ENCODE measurements at regions not wholly inside any gene's neighbourhood (a gene's known extent, or its start where the extent isn't known, plus 50 kb on each side); places are given as distances from the start of the nearest gene placed in this dataset.

DNA sequence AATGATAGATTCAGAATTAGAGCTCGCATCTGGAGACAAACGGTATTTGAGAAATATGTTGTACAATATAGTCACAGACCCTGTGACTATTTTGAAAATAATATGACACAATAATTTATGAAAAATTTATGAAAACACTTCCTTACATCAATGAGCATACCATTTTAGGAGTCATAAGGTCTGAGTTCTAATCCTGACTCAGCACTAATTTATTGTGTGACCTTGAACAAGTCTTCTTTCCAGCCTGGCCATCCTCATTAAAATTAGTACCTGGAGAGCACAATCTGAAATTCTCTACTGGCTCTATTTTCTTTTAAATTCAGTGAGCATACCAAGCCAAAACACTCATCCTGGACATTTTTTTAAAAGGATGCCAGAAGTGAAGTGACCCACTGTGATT, 622.3 kb downstream of the SMARCA1 start:
- Histone ChIP-seq H3K27ac (ENCODE audit: low read depth, low read length) (no peak overlapping the region), H3K36me3 (ENCODE audit: insufficient read depth, low read length) (no peaks in the 10 kb centered on the region), H3K4me3 (ENCODE audit: low read length) (no peak overlapping the region), H3K4me1 (ENCODE audit: insufficient read depth, low read length) (no peaks in the 10 kb centered on the region), H3K27me3 (ENCODE audit: insufficient read depth, low read length, poor library complexity, severe bottlenecking) (no peaks in the 10 kb centered on the region), H3K9me3 (ENCODE audit: low read length) (no peaks in the 10 kb centered on the region)
- no peaks in the 10 kb centered on the region for H3K9me3 Mint-ChIP-seq
- H3K27ac Mint-ChIP-seq: no peak overlapping the region
- H3K36me3 Mint-ChIP-seq: no peaks in the 10 kb centered on the region
- no peak for DNase-seq
- H3K27me3 Mint-ChIP-seq: peaks cover 0 to 2% of the 10 kb centered on the region in 2 donors
- no peak overlapping the region for H3K4me3 Mint-ChIP-seq
- H3K4me1 Mint-ChIP-seq: no peaks in the 10 kb centered on the region
- POLR2A ChIA-PET: no interaction called here
- CTCF ChIA-PET: no interaction called here

DNA sequence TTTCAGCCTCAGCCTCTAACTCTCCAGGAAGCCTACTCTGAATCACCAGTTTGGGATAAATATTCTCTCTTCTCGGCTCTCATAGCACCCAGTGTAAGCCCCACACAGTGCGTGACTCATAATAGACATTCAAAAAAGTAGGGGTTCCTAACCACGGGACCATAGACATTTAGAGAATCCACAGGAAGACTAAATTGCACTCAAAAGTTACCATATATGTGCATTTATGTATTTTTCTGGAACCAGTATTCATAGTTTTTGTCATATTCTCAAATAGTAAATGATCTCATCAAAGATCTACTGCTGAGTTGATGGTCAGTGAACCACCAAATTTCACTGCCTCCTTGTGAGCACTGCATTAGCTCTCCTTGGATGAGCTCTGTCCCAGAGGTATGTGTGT, 625.7 kb downstream of the SMARCA1 start:
- Histone ChIP-seq H3K4me3 (ENCODE audit: low read length) (no peak overlapping the region), H3K36me3 (ENCODE audit: insufficient read depth, low read length) (no peaks in the 10 kb centered on the region), H3K4me1 (ENCODE audit: insufficient read depth, low read length) (no peaks in the 10 kb centered on the region), H3K27me3 (ENCODE audit: insufficient read depth, low read length, poor library complexity, severe bottlenecking) (no peaks in the 10 kb centered on the region), H3K9me3 (ENCODE audit: low read length) (no peaks in the 10 kb centered on the region), H3K27ac (ENCODE audit: low read depth, low read length) (no peak overlapping the region)
- no peaks in the 10 kb centered on the region for H3K4me1 Mint-ChIP-seq
- ChIA-PET CTCF (no interaction called here), POLR2A (no interaction called here)
- no peaks in the 10 kb centered on the region for H3K27me3 Mint-ChIP-seq
- no peak overlapping the region for H3K4me3 Mint-ChIP-seq
- no peaks in the 10 kb centered on the region for H3K9me3 Mint-ChIP-seq
- DNase-seq: no peak
- no peaks in the 10 kb centered on the region for H3K36me3 Mint-ChIP-seq
- H3K27ac Mint-ChIP-seq: no peak overlapping the region

DNA sequence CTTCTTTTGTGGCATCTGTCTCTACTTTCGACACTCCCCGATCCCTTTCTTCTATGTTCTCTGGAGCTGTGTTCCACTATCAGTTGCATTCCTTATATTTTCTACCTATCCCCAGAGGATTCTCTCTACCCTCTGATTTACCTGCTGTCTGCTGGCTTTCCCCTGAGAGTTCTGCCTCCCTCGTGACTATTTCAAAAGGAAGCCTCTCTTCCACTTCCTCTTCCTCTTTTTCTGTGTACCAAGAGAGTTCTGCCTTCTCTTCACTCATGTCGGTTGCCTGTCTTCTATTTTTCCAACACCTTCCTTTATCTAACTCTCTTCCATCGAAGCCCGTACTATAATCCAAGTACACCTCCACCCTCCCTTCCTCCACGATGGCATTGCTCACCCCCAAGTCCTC, 631.7 kb downstream of the SMARCA1 start:
- ChIA-PET POLR2A (no interaction called here), CTCF (no interaction called here)
- Mint-ChIP-seq H3K9me3 (peaks cover 0 to 5% (median 0%) of the 10 kb centered on the region in 5 donors), H3K27me3 (no peaks in the 10 kb centered on the region), H3K4me3 (no peak overlapping the region), H3K4me1 (no peaks in the 10 kb centered on the region), H3K27ac (no peak overlapping the region), H3K36me3 (no peaks in the 10 kb centered on the region)
- DNase-seq: no peak
- Histone ChIP-seq H3K4me3 (ENCODE audit: low read length) (no peak overlapping the region), H3K27me3 (ENCODE audit: insufficient read depth, low read length, poor library complexity, severe bottlenecking) (no peaks in the 10 kb centered on the region), H3K9me3 (ENCODE audit: low read length) (no peaks in the 10 kb centered on the region), H3K4me1 (ENCODE audit: insufficient read depth, low read length) (no peaks in the 10 kb centered on the region), H3K27ac (ENCODE audit: low read depth, low read length) (no peak overlapping the region), H3K36me3 (ENCODE audit: insufficient read depth, low read length) (no peaks in the 10 kb centered on the region)

DNA sequence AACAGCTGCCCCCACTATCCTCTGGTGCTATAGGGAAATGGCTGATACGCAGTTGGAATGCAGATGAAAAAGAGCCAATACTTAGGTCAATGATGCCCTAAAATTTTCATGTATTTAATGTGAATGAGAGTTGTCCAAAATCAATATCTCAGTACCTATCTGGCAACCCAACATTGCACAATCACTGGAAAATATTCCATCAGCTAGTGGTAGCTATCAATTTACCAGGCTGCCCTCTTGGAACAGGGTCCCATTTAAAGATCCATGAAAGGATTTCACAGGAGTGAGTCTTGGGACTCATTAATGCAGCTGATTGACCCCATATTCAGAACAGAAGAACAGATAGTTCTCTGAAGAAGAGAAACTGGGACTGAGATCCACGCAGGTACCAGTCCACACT, 638.9 kb downstream of the SMARCA1 start:
- DNase-seq: no peak
- Histone ChIP-seq H3K27me3 (ENCODE audit: insufficient read depth, low read length, poor library complexity, severe bottlenecking) (no peaks in the 10 kb centered on the region), H3K4me1 (ENCODE audit: insufficient read depth, low read length) (no peaks in the 10 kb centered on the region), H3K9me3 (ENCODE audit: low read length) (no peaks in the 10 kb centered on the region), H3K36me3 (ENCODE audit: insufficient read depth, low read length) (no peaks in the 10 kb centered on the region), H3K27ac (ENCODE audit: low read depth, low read length) (no peak overlapping the region), H3K4me3 (ENCODE audit: low read length) (no peak overlapping the region)
- peaks cover 0 to 5% (median 0%) of the 10 kb centered on the region in 5 donors for H3K9me3 Mint-ChIP-seq
- CTCF ChIA-PET: no interaction called here
- POLR2A ChIA-PET: no interaction called here
- H3K27ac Mint-ChIP-seq: no peak overlapping the region
- peaks cover 0 to 1% of the 10 kb centered on the region in 2 donors for H3K27me3 Mint-ChIP-seq
- H3K36me3 Mint-ChIP-seq: no peaks in the 10 kb centered on the region
- no peaks in the 10 kb centered on the region for H3K4me1 Mint-ChIP-seq
- H3K4me3 Mint-ChIP-seq: no peak overlapping the region

DNA sequence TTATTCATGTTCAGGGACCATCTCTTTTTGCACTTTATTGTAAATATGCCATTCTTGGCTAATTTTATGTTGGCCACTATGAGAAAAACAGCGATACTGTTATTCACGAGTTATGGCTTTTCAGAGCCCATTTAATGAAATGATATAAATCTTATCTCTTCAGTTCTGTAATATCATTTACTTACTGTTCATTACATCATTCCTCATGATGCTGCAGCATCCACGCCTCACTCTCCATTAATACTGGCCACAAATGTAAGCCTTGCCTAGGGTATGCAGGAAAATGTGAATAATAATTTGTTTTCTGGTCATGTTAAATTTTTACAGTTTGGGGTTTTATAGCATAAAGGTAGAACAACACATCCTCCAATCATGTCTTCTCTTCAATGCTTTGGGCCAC, 639.6 kb downstream of the SMARCA1 start:
- Histone ChIP-seq H3K36me3 (ENCODE audit: insufficient read depth, low read length) (no peaks in the 10 kb centered on the region), H3K9me3 (ENCODE audit: low read length) (no peaks in the 10 kb centered on the region), H3K27ac (ENCODE audit: low read depth, low read length) (no peak overlapping the region), H3K4me3 (ENCODE audit: low read length) (no peak overlapping the region), H3K27me3 (ENCODE audit: insufficient read depth, low read length, poor library complexity, severe bottlenecking) (no peaks in the 10 kb centered on the region), H3K4me1 (ENCODE audit: insufficient read depth, low read length) (no peaks in the 10 kb centered on the region)
- H3K27me3 Mint-ChIP-seq: peaks cover 0 to 1% of the 10 kb centered on the region in 2 donors
- POLR2A ChIA-PET: no interaction called here
- H3K27ac Mint-ChIP-seq: no peak overlapping the region
- DNase-seq: no peak
- H3K4me1 Mint-ChIP-seq: no peaks in the 10 kb centered on the region
- H3K9me3 Mint-ChIP-seq: peaks cover 0 to 5% (median 0%) of the 10 kb centered on the region in 5 donors
- H3K36me3 Mint-ChIP-seq: no peaks in the 10 kb centered on the region
- CTCF ChIA-PET: no interaction called here
- H3K4me3 Mint-ChIP-seq: no peak overlapping the region

DNA sequence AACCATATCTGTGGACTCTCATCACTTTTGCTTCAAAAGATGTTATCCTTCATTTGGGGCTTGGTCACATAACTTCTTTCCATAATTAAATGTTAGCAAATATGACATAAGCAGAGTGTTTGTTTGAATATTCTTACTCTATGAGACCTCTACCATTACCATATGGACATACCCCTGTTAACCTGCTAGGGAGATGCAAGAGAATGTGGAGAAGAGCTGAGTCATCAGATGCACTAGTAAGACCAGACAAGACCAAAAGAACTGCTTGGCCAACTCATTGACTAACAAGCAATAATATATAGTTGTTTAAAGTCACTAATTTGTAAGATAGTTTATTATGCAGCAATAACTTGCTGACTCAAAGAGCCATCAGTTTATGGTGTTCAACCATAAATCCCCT, 652.9 kb downstream of the SMARCA1 start:
- H3K27ac ChIP-seq (ENCODE audit: low read depth, low read length): no peak overlapping the region
- CTCF ChIA-PET: no interaction called here
- no peaks in the 10 kb centered on the region for H3K9me3 ChIP-seq (ENCODE audit: low read length)
- POLR2A ChIA-PET: no interaction called here
- H3K36me3 ChIP-seq (ENCODE audit: insufficient read depth, low read length): no peaks in the 10 kb centered on the region
- DNase-seq: no peak
- Mint-ChIP-seq H3K9me3 (peaks cover 0 to 2% (median 0%) of the 10 kb centered on the region in 5 donors), H3K4me3 (no peak overlapping the region), H3K27ac (no peak overlapping the region), H3K4me1 (no peaks in the 10 kb centered on the region), H3K27me3 (no peaks in the 10 kb centered on the region), H3K36me3 (no peaks in the 10 kb centered on the region)
- no peaks in the 10 kb centered on the region for H3K27me3 ChIP-seq (ENCODE audit: insufficient read depth, low read length, poor library complexity, severe bottlenecking)
- H3K4me3 ChIP-seq (ENCODE audit: low read length): no peak overlapping the region
- H3K4me1 ChIP-seq (ENCODE audit: insufficient read depth, low read length): no peaks in the 10 kb centered on the region

DNA sequence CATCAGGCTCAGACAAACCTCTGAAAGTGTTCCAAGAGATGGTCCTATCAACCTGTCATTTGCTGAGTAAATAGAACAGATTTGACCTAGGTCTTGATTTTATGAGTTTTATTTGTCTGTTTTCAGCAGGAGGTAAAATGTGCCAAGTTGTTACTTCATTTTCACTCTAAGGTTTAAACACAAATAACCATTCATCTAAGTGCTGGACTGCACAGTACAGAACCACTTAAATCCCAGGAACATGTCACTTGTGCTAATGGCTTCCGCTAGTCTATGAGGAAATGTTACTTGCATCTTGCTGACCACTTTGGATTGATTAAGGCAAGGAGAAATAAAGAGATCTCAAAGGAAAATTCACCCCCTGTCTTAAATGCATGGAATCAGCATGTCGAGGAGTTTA, 660.7 kb downstream of the SMARCA1 start:
- H3K4me3 ChIP-seq (ENCODE audit: low read length): no peak overlapping the region
- H3K4me1 ChIP-seq (ENCODE audit: insufficient read depth, low read length): no peaks in the 10 kb centered on the region
- peaks cover 0 to 2% of the 10 kb centered on the region in 2 donors for H3K27me3 Mint-ChIP-seq
- H3K4me1 Mint-ChIP-seq: no peaks in the 10 kb centered on the region
- H3K4me3 Mint-ChIP-seq: no peak overlapping the region
- no peaks in the 10 kb centered on the region for H3K27me3 ChIP-seq (ENCODE audit: insufficient read depth, low read length, poor library complexity, severe bottlenecking)
- H3K27ac Mint-ChIP-seq: no peak overlapping the region
- no peaks in the 10 kb centered on the region for H3K36me3 Mint-ChIP-seq
- H3K9me3 ChIP-seq (ENCODE audit: low read length): no peaks in the 10 kb centered on the region
- no peaks in the 10 kb centered on the region for H3K36me3 ChIP-seq (ENCODE audit: insufficient read depth, low read length)
- no peak for DNase-seq
- peaks cover 0 to 2% (median 0%) of the 10 kb centered on the region in 5 donors for H3K9me3 Mint-ChIP-seq
- CTCF ChIA-PET: no interaction called here
- POLR2A ChIA-PET: no interaction called here
- no peak overlapping the region for H3K27ac ChIP-seq (ENCODE audit: low read depth, low read length)

DNA sequence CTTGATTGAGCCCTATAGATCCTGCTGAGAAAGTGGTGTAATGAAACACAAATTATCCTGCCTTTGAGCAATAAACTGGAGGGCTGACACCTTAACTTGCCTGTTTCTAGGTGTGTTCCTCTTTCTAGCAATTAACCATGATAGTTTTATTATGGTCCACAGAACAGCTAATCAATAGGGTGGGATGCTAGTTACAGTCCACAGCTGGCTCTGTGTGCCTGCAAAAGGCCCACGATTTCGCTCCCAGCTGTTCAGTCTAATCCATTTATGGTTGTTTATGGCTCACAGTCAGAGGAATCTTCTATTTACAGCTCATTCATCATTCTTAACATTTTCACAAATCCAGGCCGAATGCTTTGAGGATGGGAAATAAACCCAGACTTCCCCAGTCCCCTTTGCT, 674.9 kb downstream of the SMARCA1 start:
- Histone ChIP-seq H3K27me3 (ENCODE audit: insufficient read depth, low read length, poor library complexity, severe bottlenecking) (no peaks in the 10 kb centered on the region), H3K4me1 (ENCODE audit: insufficient read depth, low read length) (no peaks in the 10 kb centered on the region), H3K36me3 (ENCODE audit: insufficient read depth, low read length) (no peaks in the 10 kb centered on the region), H3K9me3 (ENCODE audit: low read length) (no peaks in the 10 kb centered on the region), H3K27ac (ENCODE audit: low read depth, low read length) (no peak overlapping the region), H3K4me3 (ENCODE audit: low read length) (no peak overlapping the region)
- peaks cover 0 to 6% (median 0%) of the 10 kb centered on the region in 5 donors for H3K9me3 Mint-ChIP-seq
- H3K36me3 Mint-ChIP-seq: no peaks in the 10 kb centered on the region
- no peak overlapping the region for H3K4me3 Mint-ChIP-seq
- peaks cover 0 to 2% of the 10 kb centered on the region in 2 donors for H3K27me3 Mint-ChIP-seq
- ChIA-PET CTCF (no interaction called here), POLR2A (no interaction called here)
- no peaks in the 10 kb centered on the region for H3K4me1 Mint-ChIP-seq
- no peak for DNase-seq
- H3K27ac Mint-ChIP-seq: no peak overlapping the region

DNA sequence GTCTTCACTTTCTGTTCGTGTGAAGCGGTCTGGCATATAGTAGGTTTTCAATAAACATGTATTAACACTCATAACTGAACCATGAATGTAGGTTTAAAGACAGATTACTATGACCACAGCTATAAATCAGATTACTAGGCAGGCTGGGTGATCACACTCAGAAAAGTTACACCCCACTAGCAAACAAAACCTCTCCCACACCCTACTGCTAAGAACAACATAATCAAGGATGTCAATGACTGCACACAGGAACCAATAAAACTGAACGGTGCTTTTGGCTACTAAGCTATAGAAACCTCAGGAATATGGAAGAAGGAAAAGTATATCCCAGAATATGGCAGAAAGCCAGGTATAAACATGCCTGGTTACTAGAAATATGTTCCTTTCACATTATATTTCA, 676.9 kb downstream of the SMARCA1 start:
- H3K9me3 Mint-ChIP-seq: peaks cover 0 to 3% (median 0%) of the 10 kb centered on the region in 5 donors
- POLR2A ChIA-PET: no interaction called here

More for the DNA sequence above, 676.9 kb downstream of the SMARCA1 start:
- no peak overlapping the region for H3K4me3 ChIP-seq (ENCODE audit: low read length)
- CTCF ChIA-PET: no interaction called here
- Mint-ChIP-seq H3K4me3 (no peak overlapping the region), H3K36me3 (no peaks in the 10 kb centered on the region), H3K27ac (peak overlapping the region in 1 of 8 donors; percentile 44), H3K4me1 (no peaks in the 10 kb centered on the region), H3K27me3 (peaks cover 0 to 2% of the 10 kb centered on the region in 2 donors)
- no peaks in the 10 kb centered on the region for H3K36me3 ChIP-seq (ENCODE audit: insufficient read depth, low read length)
- H3K27me3 ChIP-seq (ENCODE audit: insufficient read depth, low read length, poor library complexity, severe bottlenecking): no peaks in the 10 kb centered on the region
- H3K9me3 ChIP-seq (ENCODE audit: low read length): no peaks in the 10 kb centered on the region
- no peak for DNase-seq
- H3K4me1 ChIP-seq (ENCODE audit: insufficient read depth, low read length): no peaks in the 10 kb centered on the region
- no peak overlapping the region for H3K27ac ChIP-seq (ENCODE audit: low read depth, low read length)

Data from CD8-positive, alpha-beta memory T cell (primary cell).